ENCODE measurements at regions not wholly inside any gene's neighbourhood (a gene's known extent, or its start where the extent isn't known, plus 50 kb on each side); places are given as distances from the start of the nearest gene placed in this dataset.

- Histone ChIP-seq H3K4me3 (ENCODE audit: low read length) (no peak overlapping the region), H3K9me3 (ENCODE audit: control insufficient read depth, insufficient read depth, low read length) (no peaks in the 10 kb centered on the region), H3K36me3 (ENCODE audit: control insufficient read depth, insufficient read depth, low read length) (no peaks in the 10 kb centered on the region), H3K27ac (ENCODE audit: low read length) (no peak overlapping the region), H3K27me3 (ENCODE audit: control insufficient read depth, insufficient read depth, low read length) (no peaks in the 10 kb centered on the region), H3K4me1 (ENCODE audit: control insufficient read depth, insufficient read depth, low read length) (no peaks in the 10 kb centered on the region)
- DNase-seq (ENCODE audit: low read depth, low spot score): no peak
- WGBS (ENCODE audit: insufficient coverage, insufficient read length): no CpG with 5 or more reads among the region's 2 CpGs
These were observed 68.7 kb upstream of the NPTX2 start for GRCh38 chr7:98548370-98548769.

- no peak for DNase-seq (ENCODE audit: low read depth, low spot score)
- no peak overlapping the region for H3K27ac ChIP-seq (ENCODE audit: low read length)
- H3K4me1 ChIP-seq (ENCODE audit: control insufficient read depth, insufficient read depth, low read length): no peaks in the 10 kb centered on the region
- no peaks in the 10 kb centered on the region for H3K27me3 ChIP-seq (ENCODE audit: control insufficient read depth, insufficient read depth, low read length)
- H3K36me3 ChIP-seq (ENCODE audit: control insufficient read depth, insufficient read depth, low read length): no peaks in the 10 kb centered on the region
- WGBS (ENCODE audit: insufficient coverage, insufficient read length): no CpG with 5 or more reads among the region's 10 CpGs
- H3K4me3 ChIP-seq (ENCODE audit: low read length): no peak overlapping the region
- H3K9me3 ChIP-seq (ENCODE audit: control insufficient read depth, insufficient read depth, low read length): no peaks in the 10 kb centered on the region
These were observed 76.0 kb upstream of the NPTX2 start for GRCh38 chr7:98541101-98541500.

GRCh38 chr7:98539865-98540264 is 77.2 kb upstream of the NPTX2 start:
- WGBS (ENCODE audit: insufficient coverage, insufficient read length): no CpG with 5 or more reads among the region's 1 CpG
- Histone ChIP-seq H3K4me1 (ENCODE audit: control insufficient read depth, insufficient read depth, low read length) (no peaks in the 10 kb centered on the region), H3K27ac (ENCODE audit: low read length) (no peak overlapping the region), H3K27me3 (ENCODE audit: control insufficient read depth, insufficient read depth, low read length) (no peaks in the 10 kb centered on the region), H3K4me3 (ENCODE audit: low read length) (no peak overlapping the region), H3K36me3 (ENCODE audit: control insufficient read depth, insufficient read depth, low read length) (no peaks in the 10 kb centered on the region), H3K9me3 (ENCODE audit: control insufficient read depth, insufficient read depth, low read length) (no peaks in the 10 kb centered on the region)
- no peak for DNase-seq (ENCODE audit: low read depth, low spot score)

GRCh38 chr7:98536803-98537202 is 80.3 kb upstream of the NPTX2 start:
- Histone ChIP-seq H3K9me3 (ENCODE audit: control insufficient read depth, insufficient read depth, low read length) (no peaks in the 10 kb centered on the region), H3K4me1 (ENCODE audit: control insufficient read depth, insufficient read depth, low read length) (no peaks in the 10 kb centered on the region), H3K36me3 (ENCODE audit: control insufficient read depth, insufficient read depth, low read length) (no peaks in the 10 kb centered on the region), H3K27me3 (ENCODE audit: control insufficient read depth, insufficient read depth, low read length) (no peaks in the 10 kb centered on the region), H3K4me3 (ENCODE audit: low read length) (no peak overlapping the region), H3K27ac (ENCODE audit: low read length) (no peak overlapping the region)
- no peak for DNase-seq (ENCODE audit: low read depth, low spot score)

- WGBS (ENCODE audit: insufficient coverage, insufficient read length): no CpG with 5 or more reads among the region's 7 CpGs
- Histone ChIP-seq H3K36me3 (ENCODE audit: control insufficient read depth, insufficient read depth, low read length) (no peaks in the 10 kb centered on the region), H3K9me3 (ENCODE audit: control insufficient read depth, insufficient read depth, low read length) (no peaks in the 10 kb centered on the region), H3K27ac (ENCODE audit: low read length) (no peak overlapping the region), H3K4me1 (ENCODE audit: control insufficient read depth, insufficient read depth, low read length) (no peaks in the 10 kb centered on the region), H3K4me3 (ENCODE audit: low read length) (no peak overlapping the region), H3K27me3 (ENCODE audit: control insufficient read depth, insufficient read depth, low read length) (no peaks in the 10 kb centered on the region)
- DNase-seq (ENCODE audit: low read depth, low spot score): no peak
These were observed 82.6 kb upstream of the NPTX2 start for GRCh38 chr7:98534493-98534892.

- H3K36me3 ChIP-seq (ENCODE audit: control insufficient read depth, insufficient read depth, low read length): no peaks in the 10 kb centered on the region
- no peak overlapping the region for H3K27ac ChIP-seq (ENCODE audit: low read length)
- no peaks in the 10 kb centered on the region for H3K4me1 ChIP-seq (ENCODE audit: control insufficient read depth, insufficient read depth, low read length)
- no peaks in the 10 kb centered on the region for H3K27me3 ChIP-seq (ENCODE audit: control insufficient read depth, insufficient read depth, low read length)
- no peak for DNase-seq (ENCODE audit: low read depth, low spot score)
- H3K9me3 ChIP-seq (ENCODE audit: control insufficient read depth, insufficient read depth, low read length): no peaks in the 10 kb centered on the region
- no CpG with 5 or more reads among the region's 3 CpGs for WGBS (ENCODE audit: insufficient coverage, insufficient read length)
- H3K4me3 ChIP-seq (ENCODE audit: low read length): no peak overlapping the region
These were observed 85.4 kb upstream of the NPTX2 start for GRCh38 chr7:98531717-98532116.

GRCh38 chr7:98528079-98528478 is 89.0 kb upstream of the NPTX2 start:
- no CpG with 5 or more reads among the region's 8 CpGs for WGBS (ENCODE audit: insufficient coverage, insufficient read length)
- Histone ChIP-seq H3K27ac (ENCODE audit: low read length) (no peak overlapping the region), H3K9me3 (ENCODE audit: control insufficient read depth, insufficient read depth, low read length) (no peaks in the 10 kb centered on the region), H3K36me3 (ENCODE audit: control insufficient read depth, insufficient read depth, low read length) (no peaks in the 10 kb centered on the region), H3K27me3 (ENCODE audit: control insufficient read depth, insufficient read depth, low read length) (no peaks in the 10 kb centered on the region), H3K4me1 (ENCODE audit: control insufficient read depth, insufficient read depth, low read length) (no peaks in the 10 kb centered on the region), H3K4me3 (ENCODE audit: low read length) (no peak overlapping the region)
- DNase-seq (ENCODE audit: low read depth, low spot score): no peak

- no peak overlapping the region for H3K27ac ChIP-seq (ENCODE audit: low read length)
- no peaks in the 10 kb centered on the region for H3K4me1 ChIP-seq (ENCODE audit: control insufficient read depth, insufficient read depth, low read length)
- no peaks in the 10 kb centered on the region for H3K27me3 ChIP-seq (ENCODE audit: control insufficient read depth, insufficient read depth, low read length)
- no peak for DNase-seq (ENCODE audit: low read depth, low spot score)
- H3K36me3 ChIP-seq (ENCODE audit: control insufficient read depth, insufficient read depth, low read length): no peaks in the 10 kb centered on the region
- peaks cover 1% of the 10 kb centered on the region; the same call in 1 of the 2 replicates for H3K9me3 ChIP-seq (ENCODE audit: control insufficient read depth, insufficient read depth, low read length)
- no CpG with 5 or more reads among the region's 10 CpGs for WGBS (ENCODE audit: insufficient coverage, insufficient read length)
- H3K4me3 ChIP-seq (ENCODE audit: low read length): no peak overlapping the region
These were observed 91.0 kb upstream of the NPTX2 start for GRCh38 chr7:98526059-98526458.

- no peak overlapping the region for H3K4me3 ChIP-seq (ENCODE audit: low read length)
- no peaks in the 10 kb centered on the region for H3K27me3 ChIP-seq (ENCODE audit: control insufficient read depth, insufficient read depth, low read length)
- H3K9me3 ChIP-seq (ENCODE audit: control insufficient read depth, insufficient read depth, low read length): peaks cover 1% of the 10 kb centered on the region; the same call in 1 of the 2 replicates
- no peaks in the 10 kb centered on the region for H3K36me3 ChIP-seq (ENCODE audit: control insufficient read depth, insufficient read depth, low read length)
- H3K27ac ChIP-seq (ENCODE audit: low read length): no peak overlapping the region
- no CpG with 5 or more reads among the region's 12 CpGs for WGBS (ENCODE audit: insufficient coverage, insufficient read length)
- no peaks in the 10 kb centered on the region for H3K4me1 ChIP-seq (ENCODE audit: control insufficient read depth, insufficient read depth, low read length)
- no peak for DNase-seq (ENCODE audit: low read depth, low spot score)
These were observed 95.9 kb upstream of the NPTX2 start for GRCh38 chr7:98521089-98521692.

GRCh38 chr7:98520356-98520951 is 96.6 kb upstream of the NPTX2 start:
- WGBS (ENCODE audit: insufficient coverage, insufficient read length): no CpG with 5 or more reads among the region's 10 CpGs
- Histone ChIP-seq H3K27me3 (ENCODE audit: control insufficient read depth, insufficient read depth, low read length) (no peaks in the 10 kb centered on the region), H3K9me3 (ENCODE audit: control insufficient read depth, insufficient read depth, low read length) (peaks cover 1% of the 10 kb centered on the region; the same call in 1 of the 2 replicates), H3K27ac (ENCODE audit: low read length) (no peak overlapping the region), H3K4me3 (ENCODE audit: low read length) (no peak overlapping the region), H3K4me1 (ENCODE audit: control insufficient read depth, insufficient read depth, low read length) (no peaks in the 10 kb centered on the region), H3K36me3 (ENCODE audit: control insufficient read depth, insufficient read depth, low read length) (no peaks in the 10 kb centered on the region)
- no peak for DNase-seq (ENCODE audit: low read depth, low spot score)

All from iPS DF 6.9 (cell line).